ENCODE measurements at regions not wholly inside any gene's neighbourhood (a gene's known extent, or its start where the extent isn't known, plus 50 kb on each side); places are given as distances from the start of the nearest gene placed in this dataset.

DNA sequence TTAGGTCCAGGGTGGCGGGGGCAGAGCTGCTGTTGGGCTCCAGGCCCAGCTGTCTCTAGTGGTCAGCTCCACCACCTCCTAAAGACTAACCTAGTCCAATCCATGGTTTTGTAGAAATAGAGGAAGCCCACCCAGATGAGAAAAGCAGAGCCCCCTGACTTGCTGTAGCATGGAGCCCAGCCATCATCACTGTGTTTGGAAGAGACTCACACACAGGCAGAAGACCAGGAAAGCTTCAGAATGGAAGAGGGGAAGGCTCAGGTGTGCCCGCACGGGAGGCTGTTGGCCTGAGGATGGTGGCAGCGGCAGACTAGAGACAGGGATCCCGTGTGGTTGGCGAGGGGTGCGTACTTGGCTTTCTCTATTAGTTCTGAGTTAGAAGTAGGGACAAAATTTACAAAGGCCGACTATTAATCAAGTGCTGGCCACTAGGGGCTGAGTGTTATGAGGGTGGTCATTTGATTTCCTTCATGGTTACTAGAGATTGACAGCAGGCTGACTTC is 193.2 kb upstream of the SOX1 start:
- Histone ChIP-seq H3K9me3 (no peaks in the 10 kb centered on the region), H3K4me3 (no peak overlapping the region), H3K36me3 (no peaks in the 10 kb centered on the region), H3K27me3 (peaks cover 0 to 31% (median 0%) of the 10 kb centered on the region in 9 donors), H3K27ac (no peak overlapping the region), H3K4me1 (no peaks in the 10 kb centered on the region)
- TF ChIP-seq, protein P1, sequence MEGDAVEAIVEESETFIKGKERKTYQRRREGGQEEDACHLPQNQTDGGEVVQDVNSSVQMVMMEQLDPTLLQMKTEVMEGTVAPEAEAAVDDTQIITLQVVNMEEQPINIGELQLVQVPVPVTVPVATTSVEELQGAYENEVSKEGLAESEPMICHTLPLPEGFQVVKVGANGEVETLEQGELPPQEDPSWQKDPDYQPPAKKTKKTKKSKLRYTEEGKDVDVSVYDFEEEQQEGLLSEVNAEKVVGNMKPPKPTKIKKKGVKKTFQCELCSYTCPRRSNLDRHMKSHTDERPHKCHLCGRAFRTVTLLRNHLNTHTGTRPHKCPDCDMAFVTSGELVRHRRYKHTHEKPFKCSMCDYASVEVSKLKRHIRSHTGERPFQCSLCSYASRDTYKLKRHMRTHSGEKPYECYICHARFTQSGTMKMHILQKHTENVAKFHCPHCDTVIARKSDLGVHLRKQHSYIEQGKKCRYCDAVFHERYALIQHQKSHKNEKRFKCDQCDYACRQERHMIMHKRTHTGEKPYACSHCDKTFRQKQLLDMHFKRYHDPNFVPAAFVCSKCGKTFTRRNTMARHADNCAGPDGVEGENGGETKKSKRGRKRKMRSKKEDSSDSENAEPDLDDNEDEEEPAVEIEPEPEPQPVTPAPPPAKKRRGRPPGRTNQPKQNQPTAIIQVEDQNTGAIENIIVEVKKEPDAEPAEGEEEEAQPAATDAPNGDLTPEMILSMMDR (IDR thresholded peaks at IDR 0.05) = no peak
- no peak for TF ChIP-seq POLR2A (IDR thresholded peaks at IDR 0.05)
- no peak for ATAC-seq
- 90 to 95% (median 92%) methylated on average over 8 of the region's 8 CpGs for WGBS, 4 donors
- intact Hi-C loops (cut with DNase I) = no loop called here
- no peak for DNase-seq

DNA sequence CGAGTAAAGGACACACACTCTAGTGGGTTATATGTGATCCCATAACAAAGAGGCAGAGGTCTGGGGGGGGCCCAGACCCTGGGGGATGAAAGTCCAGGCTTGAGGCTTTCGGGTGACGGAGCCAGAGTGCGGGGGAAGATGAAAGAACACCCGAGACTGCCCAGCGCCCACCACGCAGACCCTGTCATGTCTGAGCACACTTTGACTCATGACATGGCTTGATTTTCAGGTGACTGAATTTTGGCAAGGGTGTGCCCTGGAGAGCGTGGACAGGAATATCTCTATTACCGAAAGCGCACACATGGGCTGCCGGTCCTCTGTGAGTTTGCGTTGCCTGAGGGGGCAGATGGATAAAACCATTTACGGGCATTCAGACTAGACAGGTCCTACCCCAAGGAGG is 192.0 kb upstream of the SOX1 start:
- WGBS, 4 donors = 88 to 92% (median 89%) methylated on average over 13 of the region's 13 CpGs
- intact Hi-C loops (cut with DNase I) = no loop called here
- Histone ChIP-seq H3K27ac (no peak overlapping the region), H3K9me3 (no peaks in the 10 kb centered on the region), H3K4me1 (no peaks in the 10 kb centered on the region), H3K27me3 (peaks cover 0 to 32% (median under 1%) of the 10 kb centered on the region in 9 donors), H3K4me3 (no peak overlapping the region), H3K36me3 (no peaks in the 10 kb centered on the region)
- TF ChIP-seq, protein P1 (IDR thresholded peaks at IDR 0.05) = no peak
- TF ChIP-seq POLR2A (IDR thresholded peaks at IDR 0.05) = no peak
- ATAC-seq (no peak), DNase-seq (no peak)

DNA sequence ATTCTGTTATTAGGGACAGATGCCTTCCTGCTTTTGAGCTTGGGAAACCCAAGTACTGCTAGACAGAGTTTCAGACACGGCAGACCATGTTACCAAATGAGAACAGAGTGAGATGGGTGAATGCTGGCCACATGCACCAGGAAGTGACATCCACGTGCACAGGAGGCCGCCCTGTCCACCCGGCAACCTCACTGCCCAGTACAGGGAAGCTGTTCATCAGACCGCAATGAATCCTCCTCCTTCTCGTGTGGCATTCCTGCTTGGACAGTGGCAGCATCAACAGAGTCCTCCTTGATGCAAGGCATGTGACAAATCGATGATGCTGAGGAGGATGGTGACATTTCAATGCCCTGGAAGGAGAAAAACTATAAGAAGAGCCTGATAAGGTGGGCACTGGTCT is 191.0 kb upstream of the SOX1 start:
- Histone ChIP-seq H3K9me3 (no peaks in the 10 kb centered on the region), H3K4me1 (no peaks in the 10 kb centered on the region), H3K27ac (no peak overlapping the region), H3K4me3 (no peak overlapping the region), H3K36me3 (no peaks in the 10 kb centered on the region), H3K27me3 (peaks cover 0 to 33% (median 0%) of the 10 kb centered on the region in 9 donors)
- WGBS, 4 donors = 73 to 83% (median 75%) methylated on average over 7 of the region's 7 CpGs
- no peak for DNase-seq
- no peak for ATAC-seq
- intact Hi-C loops (cut with DNase I) = no loop called here
- no peak for TF ChIP-seq POLR2A (IDR thresholded peaks at IDR 0.05)
- TF ChIP-seq, protein P1 (IDR thresholded peaks at IDR 0.05) = no peak

DNA sequence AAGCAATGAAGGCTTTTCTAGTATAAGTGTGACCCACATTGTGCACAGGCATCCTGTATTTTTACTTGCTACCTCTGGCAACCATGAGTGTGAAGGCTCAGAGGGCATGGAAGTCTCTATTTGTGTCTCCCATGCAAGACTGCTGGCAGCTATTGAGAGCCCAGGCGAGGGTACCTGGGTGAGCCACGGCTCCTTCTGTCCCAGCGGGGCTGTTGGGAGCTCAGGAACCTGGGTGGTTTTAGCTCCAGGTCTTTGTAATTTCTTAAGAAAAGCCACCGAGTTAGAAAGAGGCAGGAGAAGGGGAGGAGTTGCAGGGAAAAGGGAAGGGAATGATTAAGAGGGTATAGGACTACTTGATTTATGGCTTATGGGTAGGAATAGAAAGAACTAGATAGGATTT is 190.4 kb upstream of the SOX1 start:
- Histone ChIP-seq H3K4me1 (no peaks in the 10 kb centered on the region), H3K27me3 (peaks cover 0 to 28% (median 0%) of the 10 kb centered on the region in 9 donors), H3K4me3 (no peak overlapping the region), H3K27ac (no peak overlapping the region), H3K36me3 (no peaks in the 10 kb centered on the region), H3K9me3 (peaks cover 0 to 5% (median 0%) of the 10 kb centered on the region in 12 donors)
- 68 to 76% (median 72%) methylated on average over 4 of the region's 4 CpGs for WGBS, 4 donors
- TF ChIP-seq POLR2A (IDR thresholded peaks at IDR 0.05) = no peak
- TF ChIP-seq, protein P1 (IDR thresholded peaks at IDR 0.05) = no peak
- ATAC-seq = no peak
- intact Hi-C loops (cut with DNase I) = no loop called here
- DNase-seq = no peak
